ENCODE measurements at regions not wholly inside any gene's neighbourhood (a gene's known extent, or its start where the extent isn't known, plus 50 kb on each side); places are given as distances from the start of the nearest gene placed in this dataset.
A peak's percentile ranks its signal among the peaks of the same experiment; 100 is the strongest.
"Not testable (repeated sequence)": the region's sequence is repeated elsewhere in the genome, so short reads cannot be mapped to it uniquely, and the experiment has no call there.

- TF ChIP-seq CTCF (IDR thresholded peaks at IDR 0.05), result peak; percentile 41; the same call in 1 of the 2 replicates
- not testable (repeated sequence) for TF ChIP-seq REST (IDR thresholded peaks at IDR 0.05; ENCODE audit: insufficient read depth in 1 of 2, low read depth in 2 of 2, low read length in 1 of 2); SIN3A (IDR thresholded peaks at IDR 0.05; ENCODE audit: borderline replicate concordance, insufficient read depth, low read depth, low read length); POLR2AphosphoS5 (IDR thresholded peaks at IDR 0.05; ENCODE audit: low read depth, low read length); TCF7L2 (IDR thresholded peaks at IDR 0.05; ENCODE audit: low read depth, low read length)
Observed at GRCh38 chr2:131822237-131822721, 294.6 kb downstream of the CCDC74A start.

All from Panc1 (cell line).